ENCODE measurements at regions not wholly inside any gene's neighbourhood (a gene's known extent, or its start where the extent isn't known, plus 50 kb on each side); places are given as distances from the start of the nearest gene placed in this dataset.

GRCh38 chr16:5446623-5447240, 349.1 kb upstream of the EEF2KMT start (continued):
- no peak for TF ChIP-seq ZNF488 (tag by site-specific recombination; IDR thresholded peaks at IDR 0.05)
- TF ChIP-seq SP3 (tag by site-specific recombination; IDR thresholded peaks at IDR 0.05): no peak
- TF ChIP-seq ZNF777 (tag by site-specific recombination; IDR thresholded peaks at IDR 0.05; ENCODE audit: borderline replicate concordance): no peak
- no peak for TF ChIP-seq CTCF (tag by site-specific recombination; IDR thresholded peaks at IDR 0.05)

GRCh38 chr16:5444189-5444588, 346.6 kb upstream of the EEF2KMT start:
- TF ChIP-seq ZNF623 (tag by site-specific recombination; IDR thresholded peaks at IDR 0.05) (no peak), ZFP3 (tag by site-specific recombination; IDR thresholded peaks at IDR 0.05; ENCODE audit: low read depth) (no peak), ZNF223 (tag by site-specific recombination; IDR thresholded peaks at IDR 0.05) (no peak), ZNF175 (tag by site-specific recombination; IDR thresholded peaks at IDR 0.05) (no peak), ZNF26 (tag by site-specific recombination; IDR thresholded peaks at IDR 0.05) (no peak), ZNF639 (tag by site-specific recombination; IDR thresholded peaks at IDR 0.05) (no peak), GLI4 (tag by site-specific recombination; IDR thresholded peaks at IDR 0.05) (no peak), ZFHX2 (tag by site-specific recombination; conservative IDR thresholded peaks at IDR 0.05) (no peak)
- POLR2A ChIA-PET: no interaction called here

GRCh38 chr16:5442986-5443385, 345.4 kb upstream of the EEF2KMT start:
- Histone ChIP-seq H3K9me3 (ENCODE audit: control insufficient read depth, insufficient read depth, low read depth, low read length) (no peaks in the 10 kb centered on the region), H3K27ac (ENCODE audit: extremely low read depth, low read depth, low read length) (no peak overlapping the region), H3K36me3 (ENCODE audit: control insufficient read depth in 2 of 2, insufficient read depth in 1 of 2, low read length in 2 of 2) (no peaks in the 10 kb centered on the region), H3K4me1 (ENCODE audit: control insufficient read depth, insufficient read depth, low read length) (no peaks in the 10 kb centered on the region), H3K4me3 (ENCODE audit: low read depth, low read length) (no peak overlapping the region)
- ChIA-PET POLR2A (no interaction called here), CTCF (interaction anchor here (1.0 kb wide), 1 partner anchor 173 kb away, joined by 4 read pairs; no protein-coding TSS in a partner anchor)
- no peak for TF ChIP-seq ZNF596 (tag by site-specific recombination; IDR thresholded peaks at IDR 0.05)
- no peak for TF ChIP-seq ZNF341 (tag by site-specific recombination; IDR thresholded peaks at IDR 0.05; ENCODE audit: low read depth)
- TF ChIP-seq EGR2 (tag by site-specific recombination; IDR thresholded peaks at IDR 0.05; ENCODE audit: low read depth): no peak
- TF ChIP-seq ZNF530 (tag by site-specific recombination; IDR thresholded peaks at IDR 0.05; ENCODE audit: low read depth): no peak
- TF ChIP-seq ZNF560 (tag by site-specific recombination; IDR thresholded peaks at IDR 0.05; ENCODE audit: borderline replicate concordance): no peak
- TF ChIP-seq ZNF211 (tag by site-specific recombination; IDR thresholded peaks at IDR 0.05; ENCODE audit: low read depth): no peak
- no peak for TF ChIP-seq ZNF837 (tag by site-specific recombination; IDR thresholded peaks at IDR 0.05)
- peak; percentile 91 for TF ChIP-seq SCRT2 (tag by site-specific recombination; IDR thresholded peaks at IDR 0.05)
- TF ChIP-seq ZNF610 (tag by site-specific recombination; IDR thresholded peaks at IDR 0.05; ENCODE audit: borderline replicate concordance): no peak
- no peak for TF ChIP-seq ZNF174 (tag by site-specific recombination; IDR thresholded peaks at IDR 0.05)
- TF ChIP-seq SCRT1 (tag by site-specific recombination; IDR thresholded peaks at IDR 0.05; ENCODE audit: borderline replicate concordance): peak; percentile 78
- TF ChIP-seq ZNF549 (tag by site-specific recombination; IDR thresholded peaks at IDR 0.05): no peak

More at GRCh38 chr16:5444189-5444588, 346.6 kb upstream of the EEF2KMT start:
- Histone ChIP-seq H3K4me3 (ENCODE audit: low read depth, low read length) (no peak overlapping the region), H3K36me3 (ENCODE audit: control insufficient read depth in 2 of 2, insufficient read depth in 1 of 2, low read length in 2 of 2) (no peaks in the 10 kb centered on the region), H3K9me3 (ENCODE audit: control insufficient read depth, insufficient read depth, low read depth, low read length) (no peaks in the 10 kb centered on the region), H3K27ac (ENCODE audit: extremely low read depth, low read depth, low read length) (no peak overlapping the region), H3K4me1 (ENCODE audit: control insufficient read depth, insufficient read depth, low read length) (no peaks in the 10 kb centered on the region)
- CTCF ChIA-PET: no interaction called here

Data from HEK293 (cell line).